Calu3 (cell line): ENCODE measurements at regions not wholly inside any gene's neighbourhood (a gene's known extent, or its start where the extent isn't known, plus 50 kb on each side); places are given as distances from the start of the nearest gene placed in this dataset.
"Not testable (repeated sequence)": the region's sequence is repeated elsewhere in the genome, so short reads cannot be mapped to it uniquely, and the experiment has no call there.

Source experiments
- BruUV-seq: library from RNA; stranded (reverse); fragments of 400-500 nt; replicated peaks from 2 replicates; lab custom pipeline; 2021; lab: Mats Ljungman, UMichigan
- CTCF ChIA-PET: fragments of 300-600 bp; sonication (Branson Sonifier 250); formaldehyde crosslinking; loops from one replicate; lab custom pipeline; 2022; ENCODE audit warnings: antibody characterized with exemption; lab: Charles Lee
- DNase-seq: peaks from one replicate; pipeline ENCODE4 v3.0.0; 2022
- H3K27ac Mint-ChIP-seq: one replicate; pipeline ENCODE4 v1.8.0; 2022; ENCODE audit warnings: mixed read lengths; ENCODE audit not compliant: unreplicated experiment
- H3K27me3 Mint-ChIP-seq: one replicate; pipeline ENCODE4 v1.8.0; 2022; ENCODE audit warnings: mixed read lengths; ENCODE audit not compliant: unreplicated experiment
- H3K36me3 Mint-ChIP-seq: one replicate; pipeline ENCODE4 v1.8.0; 2022; ENCODE audit warnings: mild to moderate bottlenecking, moderate library complexity, mixed read lengths; ENCODE audit not compliant: insufficient read depth, unreplicated experiment
- H3K4me1 Mint-ChIP-seq: one replicate; pipeline ENCODE4 v1.8.0; 2022; ENCODE audit warnings: mild to moderate bottlenecking, low read depth, mixed read lengths; ENCODE audit not compliant: unreplicated experiment
- H3K4me3 Mint-ChIP-seq: one replicate; pipeline ENCODE4 v1.8.0; 2022; ENCODE audit warnings: mild to moderate bottlenecking, low read depth, moderate library complexity, mixed read lengths; ENCODE audit not compliant: unreplicated experiment
- H3K9me3 Mint-ChIP-seq: one replicate; pipeline ENCODE4 v1.8.0; 2022; ENCODE audit warnings: low read depth, mixed read lengths; ENCODE audit not compliant: unreplicated experiment
- intact Hi-C: fragments of 100-400 bp; cut with micrococcal nuclease; formaldehyde crosslinking; loops from one replicate; pipeline ENCODE4 v1.10.0; 2022; ENCODE audit not compliant: unreplicated experiment

GRCh38 chr16:70043538-70044067 is 70.5 kb upstream of the PDPR start:
- H3K4me3 Mint-ChIP-seq, H3K36me3 Mint-ChIP-seq, intact Hi-C loops, H3K9me3 Mint-ChIP-seq, BruUV-seq, H3K27me3 Mint-ChIP-seq, H3K4me1 Mint-ChIP-seq, DNase-seq, H3K27ac Mint-ChIP-seq: not testable (repeated sequence)
- CTCF ChIA-PET: interaction anchor here (1.1 kb wide), 1 partner anchor 37 kb away, joined by 3 read pairs; no protein-coding TSS in a partner anchor

DNA sequence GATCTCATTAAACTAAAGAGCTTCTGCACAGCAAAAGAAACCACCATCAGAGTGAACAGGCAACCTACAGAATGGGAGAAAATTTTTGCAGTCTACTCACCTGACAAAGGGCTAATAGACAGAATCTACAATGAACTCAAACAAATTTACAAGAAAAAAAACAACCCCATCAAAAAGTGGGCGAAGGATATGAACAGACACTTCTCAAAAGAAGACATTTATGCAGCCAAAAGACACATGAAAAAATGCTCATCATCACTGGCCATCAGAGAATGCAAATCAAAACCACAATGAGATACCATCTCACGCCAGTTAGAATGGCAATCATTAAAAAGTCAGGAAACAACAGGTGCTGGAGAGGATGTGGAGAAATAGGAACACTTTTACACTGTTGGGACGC is 67.6 kb upstream of the PDPR start:
- H3K9me3 Mint-ChIP-seq, H3K4me1 Mint-ChIP-seq, H3K27ac Mint-ChIP-seq, BruUV-seq, H3K4me3 Mint-ChIP-seq, DNase-seq, intact Hi-C loops, CTCF ChIA-PET, H3K27me3 Mint-ChIP-seq, H3K36me3 Mint-ChIP-seq: not testable (repeated sequence)

DNA sequence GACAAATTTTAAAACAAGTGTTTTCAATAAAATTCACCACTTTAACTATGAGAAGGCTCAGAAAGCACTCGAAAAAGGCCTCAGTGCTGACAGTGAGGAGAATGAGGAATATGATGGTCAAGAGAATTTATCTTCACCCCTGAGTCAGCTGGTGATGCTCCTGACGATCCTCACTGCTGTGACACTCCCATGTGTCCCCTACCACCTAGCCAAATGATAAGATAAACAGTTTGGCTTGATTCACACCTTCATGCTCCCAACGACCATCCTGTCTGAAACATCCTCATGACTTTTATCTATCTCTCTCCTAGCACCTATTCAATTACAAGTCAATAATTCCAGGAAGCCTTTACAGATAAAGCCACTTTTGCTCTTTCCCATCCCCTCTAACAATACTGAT is 66.0 kb upstream of the PDPR start:
- H3K36me3 Mint-ChIP-seq, CTCF ChIA-PET, H3K9me3 Mint-ChIP-seq, intact Hi-C loops, H3K27ac Mint-ChIP-seq, H3K27me3 Mint-ChIP-seq, H3K4me1 Mint-ChIP-seq, DNase-seq, BruUV-seq, H3K4me3 Mint-ChIP-seq: not testable (repeated sequence)

GRCh38 chr16:70058056-70058455 is 56.1 kb upstream of the PDPR start:
- H3K27me3 Mint-ChIP-seq, H3K27ac Mint-ChIP-seq, BruUV-seq, intact Hi-C loops, H3K9me3 Mint-ChIP-seq, DNase-seq, CTCF ChIA-PET, H3K4me3 Mint-ChIP-seq: not testable (repeated sequence)
- Mint-ChIP-seq H3K4me1 (peaks cover 31% of the 10 kb centered on the region), H3K36me3 (peaks cover 13% of the 10 kb centered on the region)

DNA sequence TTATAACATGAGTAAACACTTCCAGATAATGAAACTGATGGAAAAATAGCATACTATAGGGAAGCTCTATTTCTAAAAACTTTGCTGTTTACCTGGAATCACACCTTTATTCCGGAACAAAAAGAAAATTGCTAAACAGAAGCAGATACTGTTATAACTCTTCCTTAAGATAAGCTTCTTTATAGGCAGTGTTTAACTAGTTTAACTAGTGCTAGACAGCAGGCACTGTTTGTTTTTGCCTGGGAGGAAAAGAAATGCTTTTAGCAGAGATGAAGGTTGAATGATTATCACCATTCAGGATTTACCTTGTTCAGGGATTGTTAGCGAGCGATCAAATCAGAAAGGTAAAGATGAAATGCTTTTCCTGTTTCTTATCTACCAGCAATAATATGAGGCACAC is 54.7 kb upstream of the PDPR start:
- H3K9me3 Mint-ChIP-seq, H3K27me3 Mint-ChIP-seq, BruUV-seq, H3K27ac Mint-ChIP-seq, intact Hi-C loops, DNase-seq, CTCF ChIA-PET: not testable (repeated sequence)
- H3K4me1 Mint-ChIP-seq: peaks cover 31% of the 10 kb centered on the region
- peak overlapping the region; percentile 50 for H3K4me3 Mint-ChIP-seq
- peaks cover 19% of the 10 kb centered on the region for H3K36me3 Mint-ChIP-seq

DNA sequence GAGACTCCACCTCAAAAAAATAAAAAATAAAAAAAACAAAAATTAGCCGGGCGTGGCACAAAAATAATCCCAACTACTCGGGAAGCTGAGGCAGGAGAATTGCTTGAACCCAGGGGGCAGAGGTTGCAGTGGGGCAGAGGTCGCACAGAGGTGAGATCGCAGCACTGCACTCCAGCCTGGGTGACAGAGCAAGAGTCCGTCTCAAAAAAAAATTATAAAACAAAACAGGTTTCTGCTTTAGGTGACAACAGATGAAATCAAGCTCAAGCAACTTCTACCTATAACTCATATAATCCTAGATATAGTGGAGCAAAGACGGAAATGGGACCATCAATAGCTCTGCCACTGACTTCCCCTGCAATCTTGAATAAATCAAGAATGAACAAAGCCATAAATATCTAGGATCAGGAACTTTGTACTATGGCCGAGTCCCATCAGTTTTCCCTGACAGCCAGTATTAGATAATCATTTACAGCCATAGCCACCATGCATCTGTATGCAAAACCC is 53.6 kb upstream of the PDPR start:
- CTCF ChIA-PET, BruUV-seq, DNase-seq, H3K27ac Mint-ChIP-seq, H3K9me3 Mint-ChIP-seq, H3K27me3 Mint-ChIP-seq, intact Hi-C loops: not testable (repeated sequence)
- H3K4me3 Mint-ChIP-seq: peak overlapping the region; percentile 50
- H3K4me1 Mint-ChIP-seq: peaks cover 31% of the 10 kb centered on the region
- H3K36me3 Mint-ChIP-seq: peaks cover 27% of the 10 kb centered on the region

DNA sequence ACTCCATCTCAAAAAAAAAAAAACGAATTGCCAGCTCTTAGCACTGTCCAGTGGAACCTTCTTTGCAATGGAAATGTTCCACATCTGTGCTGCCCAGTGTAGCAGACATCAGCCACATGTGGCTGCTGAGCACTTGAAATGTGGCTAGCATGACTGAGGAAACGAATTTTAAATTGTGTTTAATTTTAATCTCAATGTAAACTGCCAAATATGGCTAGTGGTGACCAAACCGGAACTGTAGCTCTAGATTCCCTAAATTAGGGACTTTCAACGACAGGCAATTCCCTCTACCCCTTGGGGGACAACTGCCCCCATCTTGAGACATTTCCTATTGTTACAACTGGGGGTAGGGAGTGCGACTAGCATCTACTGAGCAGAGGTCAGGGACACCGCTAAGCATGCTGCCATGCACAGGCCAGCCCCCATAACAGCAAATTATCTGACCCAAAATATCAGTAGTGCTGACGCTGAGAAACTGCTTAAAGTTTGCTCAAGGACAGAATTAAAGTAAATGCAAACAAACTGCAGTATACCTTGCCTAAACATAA is 52.4 kb upstream of the PDPR start:
- CTCF ChIA-PET: interaction anchor here (0.6 kb wide), 1 partner anchor 169 kb away, joined by 3 read pairs; no protein-coding TSS in a partner anchor
- H3K27me3 Mint-ChIP-seq, intact Hi-C loops, BruUV-seq, H3K9me3 Mint-ChIP-seq, DNase-seq, H3K4me3 Mint-ChIP-seq: not testable (repeated sequence)
- Mint-ChIP-seq H3K4me1 (peaks cover 31% of the 10 kb centered on the region), H3K27ac (peak overlapping the region; percentile 39), H3K36me3 (peaks cover 23% of the 10 kb centered on the region)

DNA sequence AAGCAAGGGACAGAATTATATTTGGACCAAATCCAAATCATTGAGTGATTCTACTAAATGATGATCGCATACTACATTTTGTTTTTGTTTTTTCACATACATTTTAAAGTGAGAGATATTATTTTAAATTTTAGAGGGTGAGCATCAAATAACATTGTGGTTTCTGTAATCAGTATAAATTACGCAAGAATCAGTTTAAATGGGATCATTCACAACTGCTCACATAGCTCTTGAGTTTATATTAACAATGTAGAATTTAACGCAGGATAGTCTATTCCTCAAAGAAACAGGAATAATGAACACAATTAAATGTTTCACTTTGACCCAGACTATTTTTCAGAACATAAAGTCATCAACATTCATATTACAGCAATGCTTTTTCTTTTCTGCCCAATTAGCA is 51.2 kb upstream of the PDPR start:
- Mint-ChIP-seq H3K4me3 (peak overlapping the region; percentile 78), H3K4me1 (peaks cover 31% of the 10 kb centered on the region), H3K36me3 (peaks cover 23% of the 10 kb centered on the region)
- H3K27me3 Mint-ChIP-seq, DNase-seq, intact Hi-C loops, CTCF ChIA-PET, BruUV-seq, H3K27ac Mint-ChIP-seq, H3K9me3 Mint-ChIP-seq: not testable (repeated sequence)
